Renal cortex interstitium (tissue), 11 donors: ENCODE measurements at regions not wholly inside any gene's neighbourhood (a gene's known extent, or its start where the extent isn't known, plus 50 kb on each side); places are given as distances from the start of the nearest gene placed in this dataset.
A peak's percentile ranks its signal among the peaks of the same experiment; 100 is the strongest.

Source experiments
- DNase-seq, 11 donors: peaks; one replicate each; pipeline ENCODE4 v3.0.0-alpha.2; 2013; ENCODE audit warnings: low read depth in 9 of 11, low spot score in 4 of 11; ENCODE audit errors: extremely low read depth in 1 of 11

DNA sequence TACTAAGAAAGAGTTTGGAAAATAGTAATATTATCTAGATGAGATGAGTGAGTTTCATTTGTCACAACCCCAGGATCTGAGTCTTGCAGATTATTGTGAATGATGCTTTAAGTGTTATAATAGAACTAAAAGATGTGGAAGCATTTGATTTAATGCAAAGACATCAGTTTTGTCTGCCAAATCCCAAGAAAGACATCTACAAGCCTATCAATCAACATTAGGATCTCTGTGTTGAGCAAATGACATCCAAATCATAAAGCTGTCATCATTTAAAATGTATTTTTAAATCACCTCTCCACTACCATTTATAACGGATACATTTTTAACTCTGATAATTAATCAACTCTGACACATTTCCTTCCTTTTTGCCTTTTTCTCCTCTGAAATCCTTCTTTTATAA, 310.8 kb upstream of the SLIT2 start:
- DNase-seq = no peak

DNA sequence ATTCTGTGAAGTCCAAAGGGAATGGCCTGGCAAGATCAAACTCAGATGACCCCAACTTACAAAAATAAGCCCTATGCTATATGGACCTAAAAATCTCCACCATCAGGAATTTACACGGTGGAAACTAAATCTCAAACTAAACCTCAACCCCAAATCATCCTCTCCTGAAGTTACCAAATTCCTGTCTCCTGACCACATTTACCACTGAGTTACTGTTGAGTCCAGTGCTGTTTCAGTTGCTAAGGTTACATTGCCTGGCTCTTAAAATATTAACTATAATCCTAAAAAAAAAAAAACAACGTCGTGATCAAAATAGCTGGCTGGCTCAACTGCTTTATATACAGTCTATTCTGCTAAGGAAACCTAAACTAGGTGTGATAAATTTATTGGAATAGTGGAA, 315.2 kb upstream of the SLIT2 start:
- DNase-seq = no peak

DNA sequence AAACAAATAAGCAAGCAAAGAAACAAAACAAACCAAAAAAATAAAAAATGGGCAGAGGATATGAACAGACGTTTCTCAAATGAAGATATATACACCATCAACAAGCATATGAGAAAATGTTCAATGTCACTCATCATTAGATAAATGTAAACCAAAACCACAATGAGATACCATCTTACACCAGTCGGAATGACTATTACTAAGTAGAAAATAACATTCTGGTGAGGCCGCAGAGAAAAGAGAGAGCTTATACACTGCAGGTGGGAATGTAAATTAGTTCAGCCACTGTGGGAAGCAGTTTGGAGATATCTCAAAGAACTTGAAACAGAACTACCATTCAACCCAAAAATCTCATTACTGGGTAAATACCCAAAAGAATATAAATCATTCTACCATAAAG, 321.0 kb upstream of the SLIT2 start:
- DNase-seq = no peak

DNA sequence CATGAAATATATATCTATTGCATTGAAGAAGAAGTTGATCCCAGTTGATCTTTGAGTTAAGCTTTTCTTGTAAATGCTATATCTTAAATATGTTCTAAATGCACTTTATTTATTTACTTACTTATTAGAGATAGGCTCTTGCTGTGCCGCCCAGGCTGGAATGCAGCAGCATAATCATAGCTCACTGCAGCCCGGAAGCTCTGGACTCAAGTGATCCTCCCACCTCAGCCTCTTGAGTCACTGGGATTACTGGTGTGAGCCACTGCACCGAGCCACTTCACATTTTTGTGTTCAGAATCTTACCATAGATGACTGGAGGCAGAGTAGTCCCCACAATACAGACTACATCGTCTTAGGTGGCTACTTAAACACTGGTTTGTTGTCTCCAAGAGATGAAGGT, 324.3 kb upstream of the SLIT2 start:
- no peak for DNase-seq

DNA sequence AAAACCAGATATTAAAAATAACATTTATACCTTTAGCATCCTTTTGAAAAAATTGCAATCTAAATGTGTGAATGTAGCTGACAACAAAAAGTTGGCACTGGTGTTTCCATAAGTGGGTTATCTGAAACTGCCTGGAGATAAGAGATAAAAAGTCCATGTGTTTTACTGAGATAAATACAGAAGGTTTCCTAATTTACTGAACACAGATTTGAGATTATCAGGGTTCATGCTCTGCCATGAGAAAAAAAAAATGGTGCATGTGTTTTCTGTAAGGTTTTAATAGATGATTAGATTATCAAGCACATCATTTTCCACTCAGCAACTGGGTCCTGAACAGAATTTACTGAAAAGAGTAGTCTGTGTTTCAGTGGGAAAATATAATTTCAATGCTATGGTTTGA, 326.2 kb upstream of the SLIT2 start:
- DNase-seq = no peak

DNA sequence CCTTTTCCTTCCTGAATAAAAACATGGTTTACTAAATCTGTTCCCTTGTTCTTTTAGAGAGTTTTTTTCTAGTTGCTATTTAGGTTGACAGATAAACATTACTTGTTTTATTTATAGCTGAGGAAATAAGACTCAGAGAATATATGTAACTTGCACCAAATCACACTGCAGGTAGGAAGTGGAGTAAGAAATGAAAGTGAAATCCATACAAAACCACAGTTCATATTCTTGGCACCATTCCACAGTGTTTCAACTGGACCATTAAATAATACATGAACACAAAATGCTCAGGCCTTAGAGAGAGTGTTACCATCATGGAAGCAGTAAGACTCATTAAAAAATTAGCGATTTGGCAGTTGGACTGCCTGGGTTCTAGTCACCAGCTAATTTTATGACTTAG, 326.9 kb upstream of the SLIT2 start:
- DNase-seq = peak in 1 of 11 donors; percentile 5

DNA sequence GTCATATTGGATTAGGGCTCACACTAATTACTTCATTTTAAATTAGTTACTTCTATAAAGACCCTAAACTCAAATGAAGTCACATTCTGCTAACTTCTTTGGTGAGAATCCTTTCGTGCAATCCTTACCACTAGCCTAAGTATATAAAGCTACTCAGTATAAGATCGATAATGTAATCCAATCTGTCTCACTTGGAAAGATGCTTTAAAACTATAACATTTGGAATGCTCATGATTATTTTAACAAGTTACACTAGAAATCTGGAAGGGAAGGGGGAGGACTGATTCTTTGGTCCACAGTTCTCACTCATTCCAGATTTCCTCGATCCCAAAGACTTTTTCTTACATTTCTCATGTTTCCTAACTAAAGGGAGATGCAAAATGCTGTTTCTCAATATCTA, 336.4 kb upstream of the SLIT2 start:
- DNase-seq = no peak

DNA sequence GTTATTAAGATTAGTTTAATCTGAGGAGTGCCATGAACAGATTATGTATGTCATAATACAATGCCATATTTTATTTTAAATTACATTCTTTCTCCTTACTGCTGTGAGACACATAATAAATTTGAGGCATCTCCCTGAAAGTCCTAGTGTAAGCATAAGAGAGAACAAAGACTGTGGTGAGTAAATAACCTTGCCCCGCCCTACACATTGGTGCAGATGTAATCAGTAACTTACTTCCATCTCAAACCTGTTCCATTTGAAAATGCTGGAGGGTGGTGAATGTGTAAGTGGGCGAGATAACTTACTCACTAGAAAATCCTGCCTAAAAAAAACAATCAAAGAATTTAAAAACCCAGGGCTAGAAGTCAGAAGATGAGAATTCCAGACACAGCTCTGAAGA, 338.1 kb upstream of the SLIT2 start:
- DNase-seq = no peak

DNA sequence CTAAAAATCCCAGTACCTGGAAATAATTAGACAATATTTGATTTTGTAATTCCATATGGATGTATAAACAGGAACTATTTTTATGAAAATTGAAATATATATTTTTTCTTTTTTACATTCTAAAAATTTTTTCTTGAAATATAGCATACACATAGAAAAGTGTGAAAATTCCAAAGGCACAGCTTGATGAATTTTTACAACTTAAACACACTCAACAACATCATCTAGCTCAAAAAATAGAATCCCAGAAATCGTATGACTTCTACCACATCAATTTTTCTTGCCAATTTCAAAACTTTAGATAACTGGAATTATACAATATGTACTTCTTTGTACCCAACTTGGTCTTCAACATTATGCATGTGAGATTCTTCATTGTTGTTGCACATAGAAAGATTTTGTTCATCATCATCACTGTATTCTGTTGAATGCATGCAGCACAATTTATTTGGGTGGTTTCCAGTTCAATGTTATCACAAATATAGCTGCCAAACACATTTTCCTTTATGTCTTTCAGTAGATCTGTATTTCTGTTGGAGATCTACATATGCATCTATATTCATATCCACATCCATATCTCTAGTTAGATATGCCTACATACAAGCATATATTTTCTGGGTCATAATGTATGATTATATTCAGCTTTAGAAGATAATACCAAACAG, 340.7 kb upstream of the SLIT2 start:
- DNase-seq = no peak

DNA sequence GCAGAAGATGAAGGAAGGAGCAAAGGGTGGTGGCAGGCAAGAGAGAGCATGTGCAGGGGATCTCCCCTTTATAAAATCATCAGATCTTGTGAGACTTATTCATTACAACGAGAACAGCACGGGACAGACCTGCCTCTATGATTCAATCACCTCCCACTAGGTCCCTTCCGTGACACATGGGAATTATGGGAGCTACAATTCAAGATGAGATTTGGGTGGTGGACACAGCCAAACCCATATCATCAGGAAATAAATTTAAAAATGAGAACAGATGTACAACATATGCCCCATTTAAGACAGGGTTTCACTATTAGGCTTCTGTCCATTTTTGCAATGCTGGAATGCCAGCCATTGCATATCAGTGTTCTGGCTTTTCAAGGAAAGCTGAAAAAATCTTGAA, 346.7 kb upstream of the SLIT2 start:
- DNase-seq = no peak

DNA sequence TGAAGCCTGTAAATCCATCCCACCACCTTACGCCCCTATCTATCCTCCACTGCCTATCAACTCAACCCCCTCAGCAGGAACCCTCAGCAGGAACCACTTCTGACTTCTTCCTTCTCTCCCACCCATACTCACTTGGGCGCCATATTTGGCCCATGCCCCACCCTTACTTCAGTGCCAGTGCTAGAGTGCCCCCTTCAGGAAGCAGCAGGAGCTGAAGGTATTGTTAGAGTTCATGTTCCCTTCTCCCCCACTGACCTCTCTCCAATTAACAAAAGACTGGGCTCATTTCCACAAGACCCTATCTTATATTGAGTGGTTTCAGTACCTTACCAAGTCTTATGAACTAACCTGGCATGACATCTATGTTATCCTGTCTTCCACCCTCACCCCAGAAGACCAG, 363.1 kb upstream of the SLIT2 start:
- no peak for DNase-seq

DNA sequence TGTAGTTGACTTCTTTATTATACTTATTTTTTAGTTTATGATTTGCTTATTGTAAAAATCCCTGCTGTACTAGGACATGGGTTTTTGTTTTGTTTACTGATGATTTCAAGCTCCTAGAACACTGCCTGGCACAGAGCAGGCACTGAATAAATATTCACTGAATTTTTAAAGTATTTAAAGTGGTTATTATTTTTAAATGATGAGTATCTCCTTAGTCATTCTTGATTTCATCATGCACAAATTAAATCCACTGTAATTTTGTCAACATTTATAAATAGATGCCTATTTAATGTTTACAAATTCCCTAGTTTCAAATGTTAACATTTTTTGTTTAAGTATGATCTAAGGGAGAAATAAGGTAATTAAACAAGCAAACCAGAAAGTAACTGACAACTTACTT, 367.9 kb upstream of the SLIT2 start:
- DNase-seq = no peak

DNA sequence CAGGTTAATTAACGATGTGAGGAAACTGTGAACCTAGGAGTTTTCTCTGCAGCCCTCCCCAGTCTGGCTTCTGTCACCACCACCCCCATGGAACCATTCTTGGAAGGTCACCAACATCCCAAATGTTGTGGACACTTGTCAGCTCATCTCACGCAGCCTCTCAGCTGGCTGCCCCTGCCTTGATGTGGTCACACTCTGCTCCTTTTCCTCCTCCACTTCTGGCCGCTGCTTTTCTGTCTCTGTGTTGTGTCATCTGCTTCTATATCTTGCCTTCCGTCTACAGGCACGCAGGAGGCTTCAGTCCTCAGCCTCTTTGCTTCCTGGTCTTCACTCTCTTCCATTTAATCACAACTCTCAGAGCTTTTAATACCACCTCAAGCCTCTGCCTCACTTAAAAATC, 371.5 kb upstream of the SLIT2 start:
- no peak for DNase-seq

DNA sequence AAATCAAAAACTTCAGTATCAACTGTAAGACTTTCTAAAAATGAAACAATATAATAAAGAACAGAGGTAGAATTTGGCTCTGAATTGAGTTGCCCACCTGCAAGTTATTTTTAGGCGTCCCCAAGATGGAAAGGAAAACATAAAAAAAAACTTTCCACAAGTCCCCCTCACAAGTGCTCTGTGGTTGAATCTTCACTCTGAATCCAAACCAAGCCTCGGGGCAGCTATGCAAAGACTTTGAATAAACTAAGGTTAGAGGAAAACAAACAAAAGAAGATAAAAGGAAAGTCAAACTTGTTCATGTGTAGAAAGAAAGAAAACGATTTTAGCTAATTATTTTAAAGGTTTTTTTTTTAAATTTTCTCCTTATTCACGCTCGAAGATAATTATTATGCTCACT, 372.4 kb upstream of the SLIT2 start:
- DNase-seq = no peak

DNA sequence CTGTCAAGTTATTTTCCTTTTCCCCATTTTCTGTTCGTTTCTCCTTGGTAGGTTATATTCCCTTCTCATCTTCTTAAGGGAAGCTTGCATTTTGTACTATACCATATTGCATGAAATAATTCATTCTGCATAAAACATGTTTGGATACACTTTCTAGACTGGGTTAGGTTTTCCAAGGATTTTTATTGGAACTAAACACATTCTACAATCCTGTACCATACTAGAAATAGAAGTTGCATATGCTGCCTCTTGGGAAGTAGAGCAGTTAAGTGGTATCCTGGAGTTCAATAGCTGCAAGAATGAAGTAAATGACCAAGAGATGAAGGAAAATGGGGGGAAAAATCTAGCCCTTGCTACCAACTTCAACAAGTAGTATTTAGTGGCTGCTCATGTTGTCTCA, 393.7 kb upstream of the SLIT2 start:
- no peak for DNase-seq

DNA sequence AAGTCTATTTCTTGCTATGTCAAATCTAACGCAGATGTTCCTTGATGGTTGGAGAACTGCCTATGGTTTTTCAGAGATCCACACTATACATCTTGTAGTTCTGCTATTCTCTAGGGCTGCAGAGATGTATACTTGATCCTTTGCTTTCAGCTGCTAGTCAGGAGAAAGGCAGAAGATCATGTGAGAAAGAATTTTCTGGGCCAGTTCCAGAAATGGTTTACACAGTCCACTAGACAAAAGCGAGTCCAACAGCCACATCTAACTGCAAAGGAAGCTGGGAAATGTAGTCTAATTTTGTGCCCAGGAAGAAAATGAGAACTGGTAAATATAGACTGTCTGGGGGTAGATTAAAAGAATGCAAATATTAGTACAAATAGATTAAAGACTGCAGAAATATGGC, 394.3 kb upstream of the SLIT2 start:
- peak in 1 of 11 donors; percentile 21 for DNase-seq

DNA sequence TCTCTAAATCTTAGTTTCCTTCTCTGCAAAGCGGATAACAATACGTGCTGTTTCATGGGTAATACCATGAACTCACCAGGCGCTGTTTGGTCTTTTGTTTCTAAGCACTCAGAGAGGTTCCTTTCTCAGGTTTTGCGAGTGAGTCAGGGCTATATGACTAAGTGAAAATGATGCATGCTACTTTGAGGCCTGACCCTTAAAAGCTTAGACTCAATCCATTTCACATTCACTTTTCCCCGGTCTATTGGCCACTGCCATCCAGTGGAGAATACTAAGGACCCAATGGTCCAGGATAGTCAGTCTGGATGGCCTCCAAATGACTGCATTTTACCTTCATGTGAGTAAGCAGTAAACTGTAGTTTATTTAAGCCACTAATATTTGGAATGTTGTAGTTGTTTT, 400.8 kb upstream of the SLIT2 start:
- no peak for DNase-seq

DNA sequence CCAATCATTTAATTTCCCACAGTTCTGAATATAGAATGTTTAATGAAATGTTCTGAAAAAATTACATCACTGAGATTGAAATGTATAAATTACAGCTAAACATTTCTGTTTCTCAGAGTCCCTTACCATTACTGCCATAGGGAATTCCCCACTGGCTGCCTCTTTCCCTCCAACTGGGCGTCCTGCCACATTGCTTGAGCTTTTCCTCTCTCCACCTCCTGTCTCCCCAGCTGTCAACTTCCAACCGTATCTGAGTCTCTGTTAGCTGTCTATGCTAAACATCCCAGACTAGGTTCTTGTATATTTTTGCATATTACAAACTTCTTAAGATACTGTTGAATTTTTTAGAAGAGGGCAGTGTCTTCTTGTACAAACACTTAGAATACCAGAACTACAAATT, 407.3 kb upstream of the SLIT2 start:
- DNase-seq = no peak

DNA sequence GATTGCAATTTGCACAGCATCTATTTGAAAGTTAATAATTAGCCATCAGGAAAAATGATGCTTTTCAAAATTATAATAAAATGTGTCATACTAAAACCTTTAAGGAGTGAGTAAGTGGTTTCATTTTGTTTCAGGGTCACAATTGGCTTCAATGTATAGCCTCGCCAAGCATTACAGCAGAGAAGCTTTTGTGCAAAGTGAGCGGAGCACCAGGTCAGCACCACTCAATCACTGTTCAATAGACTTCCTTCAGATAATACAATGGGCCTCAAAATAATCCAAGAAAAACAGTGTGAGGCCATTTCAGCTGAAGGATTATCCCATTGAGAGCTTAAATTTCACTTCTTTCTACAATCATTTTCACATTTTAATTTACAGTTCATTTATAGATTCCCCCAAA, 409.2 kb upstream of the SLIT2 start:
- no peak for DNase-seq

DNA sequence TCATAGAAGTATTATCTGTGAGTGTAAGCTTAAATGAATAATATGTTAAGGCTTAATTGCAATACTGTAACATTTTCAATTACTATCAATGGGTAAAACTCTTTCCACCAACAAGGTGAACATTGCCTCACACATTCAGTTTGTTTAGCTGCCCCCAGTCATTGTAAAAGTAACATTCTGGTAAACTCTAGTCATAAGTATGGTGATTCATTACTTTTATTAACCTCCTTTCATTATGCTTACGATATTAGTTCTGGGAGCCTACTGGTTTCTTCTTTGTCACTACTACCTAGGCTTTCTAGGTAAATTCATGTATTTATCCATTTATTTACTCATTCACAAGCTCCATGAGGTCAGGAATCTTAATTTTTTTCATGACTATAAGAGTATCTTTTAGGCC, 412.8 kb upstream of the SLIT2 start:
- no peak for DNase-seq

DNA sequence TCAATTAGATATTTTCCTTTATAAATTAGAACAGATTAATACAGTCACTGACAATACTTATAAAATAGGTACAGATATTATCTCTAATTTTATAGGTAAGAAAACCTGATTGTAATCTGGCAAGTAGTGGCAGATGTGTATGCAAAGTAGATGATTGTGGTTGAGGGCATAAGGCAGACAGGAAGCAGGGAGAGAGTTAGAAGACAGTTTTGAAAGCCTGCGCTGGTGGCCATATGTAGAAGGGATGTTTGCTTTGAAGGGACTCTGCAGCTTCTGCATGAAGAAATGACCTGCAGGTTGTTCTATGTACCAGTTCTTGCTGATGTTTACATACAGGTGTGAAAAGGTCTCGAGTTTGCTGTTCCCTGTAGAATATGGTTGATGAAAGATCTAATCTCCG, 416.3 kb upstream of the SLIT2 start:
- DNase-seq = no peak

DNA sequence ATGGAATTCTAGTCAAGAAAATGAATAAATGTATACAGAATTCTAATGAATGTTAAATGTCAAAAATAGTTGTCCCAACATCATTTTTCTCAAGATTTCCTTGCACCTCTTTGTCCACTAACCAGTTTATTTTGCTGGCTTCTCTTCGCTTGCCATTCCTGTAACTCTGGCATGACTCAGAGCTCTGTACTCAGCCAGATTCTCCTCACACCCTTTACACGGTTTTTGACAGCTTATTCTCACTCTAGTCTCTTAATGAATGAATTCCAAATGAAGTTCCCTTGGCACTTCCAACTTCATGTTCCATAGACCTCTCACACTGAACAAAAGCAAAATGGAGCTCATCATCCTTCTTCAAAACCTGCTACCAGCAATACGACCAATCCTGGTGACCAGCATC, 419.3 kb upstream of the SLIT2 start:
- no peak for DNase-seq
